H1 (cell line): ENCODE measurements at regions not wholly inside any gene's neighbourhood (a gene's known extent, or its start where the extent isn't known, plus 50 kb on each side); places are given as distances from the start of the nearest gene placed in this dataset.

Source experiments
- CTCF ChIA-PET: fragments of 300-600 bp; sonication (Branson Sonifier 250); formaldehyde crosslinking; loops from one replicate; lab custom pipeline; 2021; ENCODE audit not compliant: partially characterized antibody; lab: Charles Lee
- POLR2A ChIA-PET: fragments of 300-600 bp; sonication (Branson Sonifier 250); formaldehyde crosslinking; loops from one replicate; lab custom pipeline; 2021; ENCODE audit warnings: inconsistent platforms; ENCODE audit not compliant: partially characterized antibody; lab: Charles Lee
- DNase-seq, 2 experiments: peaks; one replicate each; pipeline versions ENCODE4 v3.0.0 to v3.0.0-alpha.2; 2010 to 2022; ENCODE audit warnings: low spot score in 2 of 2, low read depth in 1 of 2, mixed read lengths in 1 of 2
- FAIRE-seq: peaks from 2 replicates; lab custom pipeline; 2011; peaks lifted over from hg19 to GRCh38; lab: Jason Lieb, UNC
- H2AFZ ChIP-seq: 2 replicates; pipeline ENCODE4 v1.8.1; 2012; ENCODE audit warnings: low read length, inconsistent platforms
- H2AK5ac ChIP-seq: 2 replicates; pipeline ENCODE4 v1.6.1; 2013; ENCODE audit warnings: low read depth, low read length
- H2BK120ac ChIP-seq: replicated peaks from 2 replicates; pipeline ENCODE3; 2013; ENCODE audit warnings: low read depth, low read length, inconsistent platforms
- H2BK12ac ChIP-seq: 2 replicates; pipeline ENCODE4 v1.6.1; 2013; ENCODE audit warnings: low read depth, low read length
- H2BK15ac ChIP-seq: 2 replicates; pipeline ENCODE4 v1.6.1; 2013; ENCODE audit warnings: low read length
- H2BK20ac ChIP-seq: 2 replicates; pipeline ENCODE4 v1.6.1; 2013; ENCODE audit warnings: low read length
- H2BK5ac ChIP-seq: 2 replicates; pipeline ENCODE4 v1.6.1; 2013; ENCODE audit warnings: low read depth, low read length
- H3K14ac ChIP-seq: 2 replicates; pipeline ENCODE4 v1.6.1; 2013; ENCODE audit warnings: inconsistent platforms; ENCODE audit not compliant: insufficient read length
- H3K18ac ChIP-seq: 2 replicates; pipeline ENCODE4 v1.6.1; 2013; ENCODE audit warnings: low read length; ENCODE audit errors: extremely low read depth
- H3K23ac ChIP-seq: 2 replicates; pipeline ENCODE4 v1.6.1; 2013; ENCODE audit warnings: inconsistent platforms; ENCODE audit not compliant: insufficient read length
- H3K23me2 ChIP-seq: 2 replicates; pipeline ENCODE4 v1.6.1; 2013; ENCODE audit warnings: low read depth, low read length
- H3K27ac ChIP-seq: 2 replicates; pipeline ENCODE4 v1.6.1; 2011; ENCODE audit warnings: low read depth, low read length, inconsistent platforms
- H3K27me3 ChIP-seq, 4 experiments: replicated peaks in 1 of 4; 1 replicate in 1 of 4; 2 replicates in 3 of 4; pipeline versions ENCODE4 v1.6.1 to v1.8.1; 2011 to 2013; ENCODE audit warnings: low read length in 3 of 4, mild to moderate bottlenecking in 3 of 4, inconsistent platforms in 2 of 4, mixed read lengths in 2 of 4, moderate library complexity in 1 of 4; ENCODE audit not compliant: control insufficient read depth in 3 of 4, insufficient read depth in 3 of 4; ENCODE audit errors: extremely low read depth in 1 of 4
- H3K36me3 ChIP-seq, 4 experiments: 2 replicates each; pipeline versions ENCODE4 v1.6.1 to v1.8.1; 2011 to 2013; ENCODE audit warnings: mild to moderate bottlenecking in 4 of 4, low read length in 3 of 4, moderate library complexity in 2 of 4, control low read depth in 1 of 4, inconsistent platforms in 1 of 4; ENCODE audit not compliant: insufficient read depth in 4 of 4, control insufficient read depth in 2 of 4
- H3K4ac ChIP-seq: replicated peaks from 2 replicates; pipeline ENCODE3; 2013; ENCODE audit warnings: low read length, low read depth, mixed read lengths, inconsistent platforms; ENCODE audit not compliant: insufficient read length
- H3K4me1 ChIP-seq, 4 experiments: replicated peaks in 1 of 4; 1 replicate in 1 of 4; 2 replicates in 3 of 4; pipeline versions ENCODE4 v1.6.1 to v1.8.1; 2011 to 2013; ENCODE audit warnings: low read length in 3 of 4, inconsistent platforms in 2 of 4, mixed read lengths in 1 of 4; ENCODE audit not compliant: insufficient read depth in 4 of 4, control insufficient read depth in 3 of 4
- H3K4me2 ChIP-seq, 2 experiments: 2 replicates each; pipeline versions ENCODE4 v1.6.1 to v1.8.1; 2011 to 2013; ENCODE audit warnings: low read depth in 2 of 2, low read length in 2 of 2, control low read depth in 1 of 2, inconsistent platforms in 1 of 2, mild to moderate bottlenecking in 1 of 2; ENCODE audit not compliant: insufficient read depth in 1 of 2
- H3K4me3 ChIP-seq, 4 experiments: fragments of 200-600, 300-600 bp in 1 of 4; sonication (generic), shearing (Covaris generic), sonication (Bioruptor Twin) in 1 of 4; 2 replicates each; pipeline versions ENCODE4 v1.5.1 to v1.8.1; 2011 to 2016; ENCODE audit warnings: low read length in 4 of 4, low read depth in 3 of 4, control low read depth in 2 of 4, inconsistent platforms in 2 of 4, mild to moderate bottlenecking in 2 of 4, mixed read lengths in 1 of 4, moderate library complexity in 1 of 4; ENCODE audit not compliant: insufficient read depth in 2 of 4; ENCODE audit errors: extremely low read depth in 1 of 4
- H3K56ac ChIP-seq: replicated peaks from 2 replicates; pipeline ENCODE3; 2013; ENCODE audit warnings: low read depth, mild to moderate bottlenecking, mixed read lengths, low read length, inconsistent platforms; ENCODE audit not compliant: insufficient read length
- H3K79me1 ChIP-seq: 2 replicates; pipeline ENCODE4 v1.6.1; 2013; ENCODE audit warnings: low read depth, low read length, control low read depth
- H3K79me2 ChIP-seq, 2 experiments: 2 replicates each; pipeline versions ENCODE4 v1.6.1 to v1.8.1; 2012 to 2013; ENCODE audit warnings: low read length in 2 of 2, mild to moderate bottlenecking in 2 of 2, inconsistent platforms in 1 of 2; ENCODE audit not compliant: insufficient read depth in 2 of 2, control insufficient read depth in 1 of 2
- H3K9ac ChIP-seq, 4 experiments: replicated peaks in 1 of 4; 1 replicate in 1 of 4; 2 replicates in 3 of 4; pipeline versions ENCODE4 v1.6.1 to v1.8.1; 2011 to 2013; ENCODE audit warnings: low read depth in 3 of 4, low read length in 3 of 4, control low read depth in 2 of 4, mild to moderate bottlenecking in 2 of 4, moderate library complexity in 2 of 4, inconsistent platforms in 1 of 4; ENCODE audit errors: extremely low read depth in 1 of 4
- H3K9me3 ChIP-seq, 2 experiments: 2 replicates each; pipeline versions ENCODE4 v1.6.1 to v1.8.1; 2012 to 2013; ENCODE audit warnings: mild to moderate bottlenecking in 2 of 2, moderate library complexity in 2 of 2, control low read depth in 1 of 2, inconsistent platforms in 1 of 2, low read depth in 1 of 2, low read length in 1 of 2, mixed read lengths in 1 of 2; ENCODE audit not compliant: insufficient read depth in 2 of 2
- H4K20me1 ChIP-seq, 2 experiments: replicated peaks in 1 of 2; 2 replicates each; pipeline versions ENCODE3 to v1.8.1; 2011 to 2013; ENCODE audit warnings: inconsistent platforms in 2 of 2, low read length in 2 of 2, mild to moderate bottlenecking in 1 of 2; ENCODE audit not compliant: insufficient read depth in 2 of 2, control insufficient read depth in 1 of 2
- H4K5ac ChIP-seq: 2 replicates; pipeline ENCODE4 v1.6.1; 2013; ENCODE audit warnings: low read length, low read depth, mixed read lengths, inconsistent platforms; ENCODE audit not compliant: insufficient read length
- H4K8ac ChIP-seq: 2 replicates; pipeline ENCODE4 v1.8.0; 2013; ENCODE audit warnings: mild to moderate bottlenecking, moderate library complexity, low read length, inconsistent platforms; ENCODE audit not compliant: insufficient read depth; ENCODE audit errors: extremely low read depth
- H4K91ac ChIP-seq: replicated peaks from 2 replicates; pipeline ENCODE3; 2013; ENCODE audit warnings: low read length, mixed read lengths, inconsistent platforms; ENCODE audit not compliant: insufficient read length
- ASH2L ChIP-seq: fragments of 200-600, 300-600 bp; sonication (generic); IDR thresholded peaks from one replicate; pipeline ENCODE4 v1.7.1; 2017; ENCODE audit warnings: low read length
- EP300 ChIP-seq, 2 experiments: IDR thresholded peaks; 1 replicate in 1 of 2; 2 replicates in 1 of 2; pipeline ENCODE4 v1.6.1; 2011 to 2012; ENCODE audit warnings: low read depth in 2 of 2, low read length in 2 of 2, mild to moderate bottlenecking in 2 of 2, borderline replicate concordance in 1 of 2, inconsistent platforms in 1 of 2, moderate library complexity in 1 of 2
- RNF2 ChIP-seq: fragments of 200-900, 300-1000 bp; sonication (generic); IDR thresholded peaks from 2 replicates; pipeline ENCODE4 v1.7.1; 2016; ENCODE audit warnings: borderline replicate concordance, low read depth, mild to moderate bottlenecking, antibody characterized with exemption, low read length; ENCODE audit not compliant: poor library complexity, severe bottlenecking; ENCODE audit errors: missing control alignments
- WGBS, 2 experiments: shearing (Covaris generic) in 1 of 2; methylation state at CpG; one replicate each; pipeline versions ENCODE4 v1.1.6 to v1.1.7; 2013 to 2015; ENCODE audit warnings: low lambda C conversion rate in 2 of 2, mixed read lengths in 2 of 2, inconsistent platforms in 1 of 2, low coverage in 1 of 2, missing lambda C conversion rate in 1 of 2; ENCODE audit not compliant: insufficient replicate concordance in 2 of 2, insufficient coverage in 1 of 2, insufficient read length in 1 of 2; ENCODE audit errors: extremely low coverage in 1 of 2, missing lambda C conversion rate in 1 of 2; 5-methylcytosine and 5-hydroxymethylcytosine counted together
- TF ChIP-seq, protein P1 (sequence below): IDR thresholded peaks from 2 replicates; pipeline ENCODE4 v1.6.1; 2011; ENCODE audit warnings: low read depth, mild to moderate bottlenecking, low read length; ENCODE audit not compliant: insufficient read depth
- TF ChIP-seq, protein P2 (sequence below): IDR thresholded peaks from 2 replicates; pipeline ENCODE4 v1.6.1; 2012; ENCODE audit warnings: inconsistent platforms

DNA sequence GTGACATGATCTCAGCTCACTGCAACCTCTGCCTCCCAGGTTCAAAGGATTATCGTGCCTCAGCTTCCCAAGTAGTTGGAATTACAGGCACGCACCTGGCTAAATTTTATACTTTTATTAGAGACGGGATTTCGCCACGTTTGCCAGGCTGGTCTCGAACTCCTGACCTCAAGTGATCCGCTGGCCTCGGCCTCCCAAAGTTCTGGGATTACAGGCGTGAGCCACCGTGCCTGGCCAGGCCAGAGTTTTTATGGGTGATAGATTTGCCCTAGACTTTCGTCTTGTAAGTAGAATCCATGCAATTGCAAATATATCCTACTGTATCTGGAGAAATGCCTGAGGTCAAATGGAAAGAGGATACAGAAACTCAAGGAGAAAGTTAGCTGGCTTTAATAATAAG, 819.9 kb upstream of the SLITRK1 start:
- no peak overlapping the region for H3K14ac ChIP-seq
- H3K27ac ChIP-seq = no peak overlapping the region
- TF ChIP-seq, protein P1, sequence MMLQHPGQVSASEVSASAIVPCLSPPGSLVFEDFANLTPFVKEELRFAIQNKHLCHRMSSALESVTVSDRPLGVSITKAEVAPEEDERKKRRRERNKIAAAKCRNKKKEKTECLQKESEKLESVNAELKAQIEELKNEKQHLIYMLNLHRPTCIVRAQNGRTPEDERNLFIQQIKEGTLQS = no peak
- TF ChIP-seq, protein P2, sequence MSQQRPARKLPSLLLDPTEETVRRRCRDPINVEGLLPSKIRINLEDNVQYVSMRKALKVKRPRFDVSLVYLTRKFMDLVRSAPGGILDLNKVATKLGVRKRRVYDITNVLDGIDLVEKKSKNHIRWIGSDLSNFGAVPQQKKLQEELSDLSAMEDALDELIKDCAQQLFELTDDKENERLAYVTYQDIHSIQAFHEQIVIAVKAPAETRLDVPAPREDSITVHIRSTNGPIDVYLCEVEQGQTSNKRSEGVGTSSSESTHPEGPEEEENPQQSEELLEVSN = no peak
- TF ChIP-seq EP300 (IDR thresholded peaks at IDR 0.05; ENCODE audit: borderline replicate concordance in 1 of 2, low read depth in 2 of 2, low read length in 2 of 2) (no peak), RNF2 (no peak), ASH2L (no peak)
- H3K79me1 ChIP-seq = no peaks in the 10 kb centered on the region
- no peak overlapping the region for H3K18ac ChIP-seq
- H3K9me3 ChIP-seq = peaks cover 0 to 4% of the 10 kb centered on the region in 2 experiments; a peak in 2 of 4 replicates
- peaks cover 0 to 2% (median 0%) of the 10 kb centered on the region in 4 experiments; a peak in 1 of 7 replicates for H3K4me1 ChIP-seq
- H2BK15ac ChIP-seq = no peak overlapping the region
- H3K23ac ChIP-seq = no peak overlapping the region
- no peak overlapping the region for H3K4ac ChIP-seq
- no peak overlapping the region for H3K4me2 ChIP-seq
- no peak overlapping the region for H3K4me3 ChIP-seq
- no peak overlapping the region for H4K91ac ChIP-seq
- H2BK12ac ChIP-seq = no peak overlapping the region
- H3K56ac ChIP-seq = no peak overlapping the region
- WGBS, 2 experiments = 97% methylated on average over 11 of the region's 11 CpGs; no CpG with 5 or more reads in 1 of the 2 experiments
- no peak overlapping the region for H2AFZ ChIP-seq
- no peak overlapping the region for H2AK5ac ChIP-seq
- H3K9ac ChIP-seq = no peak overlapping the region
- no peaks in the 10 kb centered on the region for H3K23me2 ChIP-seq
- H3K36me3 ChIP-seq = no peaks in the 10 kb centered on the region
- no peak overlapping the region for H2BK120ac ChIP-seq
- FAIRE-seq (no peak), DNase-seq (no peak)
- H2BK5ac ChIP-seq = no peak overlapping the region
- H3K27me3 ChIP-seq = no peaks in the 10 kb centered on the region
- POLR2A ChIA-PET = no interaction called here
- no peak overlapping the region for H2BK20ac ChIP-seq
- CTCF ChIA-PET = interaction anchor here (0.7 kb wide), 1 partner anchor 25 kb away, joined by 3 read pairs; no protein-coding TSS in a partner anchor
- no peak overlapping the region for H4K8ac ChIP-seq
- no peaks in the 10 kb centered on the region for H3K79me2 ChIP-seq
- no peaks in the 10 kb centered on the region for H4K20me1 ChIP-seq
- H4K5ac ChIP-seq = no peak overlapping the region
